Neural cell (in vitro differentiated cells): ENCODE measurements at regions not wholly inside any gene's neighbourhood (a gene's known extent, or its start where the extent isn't known, plus 50 kb on each side); places are given as distances from the start of the nearest gene placed in this dataset.

Experiments
- H2AFZ ChIP-seq: fragments of 200-600, 300-800 bp; sonication (generic), shearing (Covaris generic); 2 replicates; pipeline ENCODE4 v1.6.0; 2014; ENCODE audit warnings: low read depth, mild to moderate bottlenecking, antibody characterized with exemption, low read length, moderate library complexity
- H3F3A ChIP-seq: fragments of 200-600 bp; shearing (Covaris generic); 2 replicates; pipeline ENCODE4 v1.6.1; 2016; ENCODE audit warnings: mild to moderate bottlenecking, moderate library complexity, mixed read lengths, antibody characterized with exemption, low read length; ENCODE audit not compliant: insufficient read depth, poor library complexity, severe bottlenecking
- H3K27ac ChIP-seq: fragments of 200-600, 300-800 bp; sonication (generic), shearing (Covaris generic); 2 replicates; pipeline ENCODE4 v1.5.1; 2014; ENCODE audit warnings: mild to moderate bottlenecking, low read length, moderate library complexity
- H3K27me3 ChIP-seq: fragments of 300-800, 200-600 bp; sonication (generic), shearing (Covaris generic); 2 replicates; pipeline ENCODE4 v1.6.0; 2014; ENCODE audit warnings: mild to moderate bottlenecking, low read depth, low read length, moderate library complexity; ENCODE audit not compliant: insufficient read depth
- H3K36me3 ChIP-seq: fragments of 300-800, 200-600 bp; sonication (generic), shearing (Covaris generic); 2 replicates; pipeline ENCODE4 v1.5.1; 2014; ENCODE audit warnings: mild to moderate bottlenecking, antibody characterized with exemption, low read length, moderate library complexity; ENCODE audit not compliant: insufficient read depth
- H3K4me2 ChIP-seq: fragments of 300-800, 200-600 bp; sonication (generic), shearing (Covaris generic); 2 replicates; pipeline ENCODE4 v1.6.0; 2014; ENCODE audit warnings: mild to moderate bottlenecking, low read length
- H3K4me3 ChIP-seq: fragments of 300-800, 200-600 bp; sonication (generic), shearing (Covaris generic); 2 replicates; pipeline ENCODE4 v1.5.1; 2014; ENCODE audit warnings: mild to moderate bottlenecking, low read length, moderate library complexity
- H3K79me2 ChIP-seq: fragments of 200-600 bp; shearing (Covaris generic); replicated peaks from 2 replicates; pipeline ENCODE4 v1.6.0; 2014; ENCODE audit warnings: mild to moderate bottlenecking, low read length, moderate library complexity; ENCODE audit not compliant: insufficient read depth
- H3K9ac ChIP-seq: fragments of 300-800, 200-600 bp; sonication (generic), shearing (Covaris generic); 2 replicates; pipeline ENCODE4 v1.6.1; 2016; ENCODE audit warnings: mild to moderate bottlenecking, low read length, mixed read lengths
- H3K9me2 ChIP-seq: fragments of 200-600 bp; shearing (Covaris generic); 2 replicates; pipeline ENCODE4 v1.6.1; 2016; ENCODE audit warnings: mild to moderate bottlenecking, low read length, mixed read lengths; ENCODE audit not compliant: insufficient read depth
- H3K9me3 ChIP-seq: fragments of 200-600, 300-800 bp; sonication (generic), shearing (Covaris generic); 2 replicates; pipeline ENCODE4 v1.6.1; 2016; ENCODE audit warnings: mild to moderate bottlenecking, mixed run types, low read length, moderate library complexity, mixed read lengths
- H4K20me1 ChIP-seq: fragments of 200-600 bp; shearing (Covaris generic); 2 replicates; pipeline ENCODE4 v1.6.1; 2016; ENCODE audit warnings: mild to moderate bottlenecking, mixed run types; ENCODE audit not compliant: insufficient read depth
- EP300 ChIP-seq: fragments of 450-650 bp; conservative IDR thresholded peaks from 2 replicates; pipeline ENCODE4 v1.6.1; 2014; ENCODE audit warnings: antibody characterized with exemption, mild to moderate bottlenecking, moderate library complexity; ENCODE audit not compliant: poor library complexity, severe bottlenecking
- EZH2 ChIP-seq: fragments of 200-600, 300-800 bp; shearing (Covaris generic), sonication (generic); IDR thresholded peaks from 2 replicates; pipeline ENCODE4 v1.6.1; 2014; ENCODE audit warnings: antibody characterized with exemption, low read length, borderline replicate concordance, mild to moderate bottlenecking; ENCODE audit not compliant: insufficient read depth, poor library complexity, severe bottlenecking
- MXI1 ChIP-seq: fragments of 450-650 bp; conservative IDR thresholded peaks from 2 replicates; pipeline ENCODE4 v1.6.1; 2014; ENCODE audit warnings: antibody characterized with exemption, mild to moderate bottlenecking; ENCODE audit not compliant: poor library complexity, severe bottlenecking
- POLR2AphosphoS5 ChIP-seq: IDR thresholded peaks from 2 replicates; pipeline ENCODE4 v1.6.1; 2012
- RAD21 ChIP-seq: fragments of 450-650 bp; conservative IDR thresholded peaks from 2 replicates; pipeline ENCODE4 v1.6.1; 2014; ENCODE audit warnings: antibody characterized with exemption, mild to moderate bottlenecking, moderate library complexity
- SMC3 ChIP-seq: fragments of 450-650 bp; conservative IDR thresholded peaks from 2 replicates; pipeline ENCODE4 v1.6.1; 2014; ENCODE audit warnings: antibody characterized with exemption, mild to moderate bottlenecking, moderate library complexity; ENCODE audit not compliant: poor library complexity
- TAF1 ChIP-seq: IDR thresholded peaks from 2 replicates; pipeline ENCODE4 v1.6.1; 2012; ENCODE audit warnings: low read depth
- TF ChIP-seq, protein P1 (sequence below): fragments of 450-650 bp; IDR thresholded peaks from 2 replicates; pipeline ENCODE4 v1.5.1; 2014; ENCODE audit warnings: antibody characterized with exemption, mild to moderate bottlenecking, moderate library complexity; ENCODE audit not compliant: poor library complexity, severe bottlenecking
- TF ChIP-seq, protein P2 (sequence below): IDR thresholded peaks from 2 replicates; pipeline ENCODE4 v1.6.1; 2012; ENCODE audit warnings: borderline replicate concordance

DNA sequence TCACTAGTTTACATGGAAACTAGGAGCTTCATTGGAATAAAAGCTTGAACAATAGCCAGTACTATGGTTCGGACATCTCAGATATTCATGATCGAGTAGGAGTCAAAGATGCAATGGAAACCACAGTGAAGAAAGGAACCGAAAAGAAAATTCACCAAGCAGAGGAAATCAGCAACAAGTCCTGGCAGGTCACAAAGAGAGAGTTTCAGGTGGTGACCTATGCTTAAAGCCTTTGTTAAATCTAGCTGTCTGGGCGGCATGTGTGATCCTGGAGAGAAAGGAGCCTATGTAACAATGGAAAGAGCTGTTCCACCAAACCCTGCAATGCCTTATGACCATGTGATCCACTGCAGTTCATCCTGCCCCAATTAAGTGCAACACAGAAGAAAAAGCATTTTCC is 68.9 kb upstream of the POU2AF2 start:
- H3K4me3 ChIP-seq: no peak overlapping the region
- no peak overlapping the region for H3K9ac ChIP-seq
- H3K4me2 ChIP-seq: no peak overlapping the region
- no peaks in the 10 kb centered on the region for H3F3A ChIP-seq
- H2AFZ ChIP-seq: no peak overlapping the region
- no peaks in the 10 kb centered on the region for H3K9me2 ChIP-seq
- no peaks in the 10 kb centered on the region for H3K9me3 ChIP-seq
- H3K79me2 ChIP-seq: no peaks in the 10 kb centered on the region
- no peaks in the 10 kb centered on the region for H3K27me3 ChIP-seq
- no peaks in the 10 kb centered on the region for H3K36me3 ChIP-seq
- H4K20me1 ChIP-seq: no peaks in the 10 kb centered on the region
- TF ChIP-seq RAD21: no peak
- no peak for TF ChIP-seq SMC3
- TF ChIP-seq POLR2AphosphoS5: no peak
- TF ChIP-seq MXI1: no peak
- TF ChIP-seq EP300: no peak
- TF ChIP-seq, protein P1, sequence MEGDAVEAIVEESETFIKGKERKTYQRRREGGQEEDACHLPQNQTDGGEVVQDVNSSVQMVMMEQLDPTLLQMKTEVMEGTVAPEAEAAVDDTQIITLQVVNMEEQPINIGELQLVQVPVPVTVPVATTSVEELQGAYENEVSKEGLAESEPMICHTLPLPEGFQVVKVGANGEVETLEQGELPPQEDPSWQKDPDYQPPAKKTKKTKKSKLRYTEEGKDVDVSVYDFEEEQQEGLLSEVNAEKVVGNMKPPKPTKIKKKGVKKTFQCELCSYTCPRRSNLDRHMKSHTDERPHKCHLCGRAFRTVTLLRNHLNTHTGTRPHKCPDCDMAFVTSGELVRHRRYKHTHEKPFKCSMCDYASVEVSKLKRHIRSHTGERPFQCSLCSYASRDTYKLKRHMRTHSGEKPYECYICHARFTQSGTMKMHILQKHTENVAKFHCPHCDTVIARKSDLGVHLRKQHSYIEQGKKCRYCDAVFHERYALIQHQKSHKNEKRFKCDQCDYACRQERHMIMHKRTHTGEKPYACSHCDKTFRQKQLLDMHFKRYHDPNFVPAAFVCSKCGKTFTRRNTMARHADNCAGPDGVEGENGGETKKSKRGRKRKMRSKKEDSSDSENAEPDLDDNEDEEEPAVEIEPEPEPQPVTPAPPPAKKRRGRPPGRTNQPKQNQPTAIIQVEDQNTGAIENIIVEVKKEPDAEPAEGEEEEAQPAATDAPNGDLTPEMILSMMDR: no peak
- no peak for TF ChIP-seq TAF1
- TF ChIP-seq, protein P2, sequence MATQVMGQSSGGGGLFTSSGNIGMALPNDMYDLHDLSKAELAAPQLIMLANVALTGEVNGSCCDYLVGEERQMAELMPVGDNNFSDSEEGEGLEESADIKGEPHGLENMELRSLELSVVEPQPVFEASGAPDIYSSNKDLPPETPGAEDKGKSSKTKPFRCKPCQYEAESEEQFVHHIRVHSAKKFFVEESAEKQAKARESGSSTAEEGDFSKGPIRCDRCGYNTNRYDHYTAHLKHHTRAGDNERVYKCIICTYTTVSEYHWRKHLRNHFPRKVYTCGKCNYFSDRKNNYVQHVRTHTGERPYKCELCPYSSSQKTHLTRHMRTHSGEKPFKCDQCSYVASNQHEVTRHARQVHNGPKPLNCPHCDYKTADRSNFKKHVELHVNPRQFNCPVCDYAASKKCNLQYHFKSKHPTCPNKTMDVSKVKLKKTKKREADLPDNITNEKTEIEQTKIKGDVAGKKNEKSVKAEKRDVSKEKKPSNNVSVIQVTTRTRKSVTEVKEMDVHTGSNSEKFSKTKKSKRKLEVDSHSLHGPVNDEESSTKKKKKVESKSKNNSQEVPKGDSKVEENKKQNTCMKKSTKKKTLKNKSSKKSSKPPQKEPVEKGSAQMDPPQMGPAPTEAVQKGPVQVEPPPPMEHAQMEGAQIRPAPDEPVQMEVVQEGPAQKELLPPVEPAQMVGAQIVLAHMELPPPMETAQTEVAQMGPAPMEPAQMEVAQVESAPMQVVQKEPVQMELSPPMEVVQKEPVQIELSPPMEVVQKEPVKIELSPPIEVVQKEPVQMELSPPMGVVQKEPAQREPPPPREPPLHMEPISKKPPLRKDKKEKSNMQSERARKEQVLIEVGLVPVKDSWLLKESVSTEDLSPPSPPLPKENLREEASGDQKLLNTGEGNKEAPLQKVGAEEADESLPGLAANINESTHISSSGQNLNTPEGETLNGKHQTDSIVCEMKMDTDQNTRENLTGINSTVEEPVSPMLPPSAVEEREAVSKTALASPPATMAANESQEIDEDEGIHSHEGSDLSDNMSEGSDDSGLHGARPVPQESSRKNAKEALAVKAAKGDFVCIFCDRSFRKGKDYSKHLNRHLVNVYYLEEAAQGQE: no peak
- no peak for TF ChIP-seq EZH2
- no peak overlapping the region for H3K27ac ChIP-seq

DNA sequence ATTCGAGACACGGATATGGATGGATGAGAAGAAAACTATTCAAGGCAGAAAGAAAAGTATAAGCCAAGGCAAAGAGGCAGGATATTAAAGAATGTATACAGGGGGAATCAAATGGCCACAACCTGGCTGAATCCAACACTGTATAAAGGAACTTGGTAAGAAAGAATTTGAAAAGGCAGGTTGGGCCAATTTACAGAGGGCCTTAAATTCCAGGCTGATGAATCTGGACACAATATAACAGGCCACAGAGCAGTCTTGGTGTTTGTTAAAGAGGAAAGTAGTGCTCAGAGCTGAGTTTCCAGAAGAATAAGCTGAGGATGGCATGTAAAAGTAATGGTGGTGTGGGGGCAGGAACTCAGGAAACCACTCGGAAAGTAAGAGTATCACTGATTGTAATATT is 72.3 kb upstream of the POU2AF2 start:
- H3K79me2 ChIP-seq: no peaks in the 10 kb centered on the region

More for the DNA sequence above, 72.3 kb upstream of the POU2AF2 start:
- H3K9ac ChIP-seq: no peak overlapping the region
- H3K36me3 ChIP-seq: no peaks in the 10 kb centered on the region
- H3K27ac ChIP-seq: no peak overlapping the region
- H4K20me1 ChIP-seq: no peaks in the 10 kb centered on the region
- H3K9me2 ChIP-seq: no peaks in the 10 kb centered on the region
- no peaks in the 10 kb centered on the region for H3F3A ChIP-seq
- TF ChIP-seq EP300: no peak
- no peak for TF ChIP-seq EZH2
- TF ChIP-seq RAD21: no peak
- TF ChIP-seq, protein P2: no peak
- TF ChIP-seq, protein P1: no peak
- no peak for TF ChIP-seq MXI1
- no peak overlapping the region for H3K4me2 ChIP-seq
- no peaks in the 10 kb centered on the region for H3K9me3 ChIP-seq
- no peak overlapping the region for H2AFZ ChIP-seq
- H3K27me3 ChIP-seq: no peaks in the 10 kb centered on the region
- H3K4me3 ChIP-seq: no peak overlapping the region
